ENCODE measurements at regions not wholly inside any gene's neighbourhood (a gene's known extent, or its start where the extent isn't known, plus 50 kb on each side); places are given as distances from the start of the nearest gene placed in this dataset.

DNA sequence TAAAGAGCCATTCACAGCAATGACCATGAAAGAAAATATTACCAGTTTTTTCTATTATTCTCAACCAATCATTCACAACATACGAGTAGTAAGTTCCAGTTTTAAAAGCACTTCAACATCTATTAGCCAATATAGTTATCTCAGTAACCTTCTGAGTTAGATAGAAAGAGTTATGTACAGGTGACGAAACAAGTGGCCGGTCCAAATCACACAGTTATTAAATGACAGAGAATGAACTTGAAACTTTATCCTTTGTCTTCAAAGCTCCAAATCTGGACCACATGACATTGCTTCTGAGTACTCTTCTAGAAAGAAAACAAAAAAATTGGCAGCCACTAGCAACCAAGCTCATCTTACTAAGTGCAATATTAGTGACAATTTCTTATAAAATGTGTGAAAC lies 393.8 kb downstream of the OMA1 start:
- no peak for TF ChIP-seq EZH2phosphoT487 (IDR thresholded peaks at IDR 0.05; ENCODE audit: insufficient read depth, low read depth)
- TF ChIP-seq EZH2 (IDR thresholded peaks at IDR 0.05; ENCODE audit: insufficient read depth, poor library complexity, severe bottlenecking): no peak
